HL-60 (cell line): ENCODE measurements at regions not wholly inside any gene's neighbourhood (a gene's known extent, or its start where the extent isn't known, plus 50 kb on each side); places are given as distances from the start of the nearest gene placed in this dataset.

Experiments
- CTCF ChIP-seq: IDR thresholded peaks from one replicate; pipeline ENCODE4 v1.5.1; 2011; ENCODE audit warnings: low read length, control low read depth, inconsistent platforms; ENCODE audit not compliant: insufficient read depth
- GABPA ChIP-seq: IDR thresholded peaks from 2 replicates; pipeline ENCODE4 v1.6.1; 2012; ENCODE audit warnings: low read depth
- TF ChIP-seq, protein P1 (sequence below): IDR thresholded peaks from 2 replicates; pipeline ENCODE4 v1.6.1; 2012; ENCODE audit warnings: low read depth; ENCODE audit not compliant: insufficient replicate concordance

GRCh38 chr6:85092226-85092625, 327.8 kb upstream of the TBX18 start:
- TF ChIP-seq, protein P1, sequence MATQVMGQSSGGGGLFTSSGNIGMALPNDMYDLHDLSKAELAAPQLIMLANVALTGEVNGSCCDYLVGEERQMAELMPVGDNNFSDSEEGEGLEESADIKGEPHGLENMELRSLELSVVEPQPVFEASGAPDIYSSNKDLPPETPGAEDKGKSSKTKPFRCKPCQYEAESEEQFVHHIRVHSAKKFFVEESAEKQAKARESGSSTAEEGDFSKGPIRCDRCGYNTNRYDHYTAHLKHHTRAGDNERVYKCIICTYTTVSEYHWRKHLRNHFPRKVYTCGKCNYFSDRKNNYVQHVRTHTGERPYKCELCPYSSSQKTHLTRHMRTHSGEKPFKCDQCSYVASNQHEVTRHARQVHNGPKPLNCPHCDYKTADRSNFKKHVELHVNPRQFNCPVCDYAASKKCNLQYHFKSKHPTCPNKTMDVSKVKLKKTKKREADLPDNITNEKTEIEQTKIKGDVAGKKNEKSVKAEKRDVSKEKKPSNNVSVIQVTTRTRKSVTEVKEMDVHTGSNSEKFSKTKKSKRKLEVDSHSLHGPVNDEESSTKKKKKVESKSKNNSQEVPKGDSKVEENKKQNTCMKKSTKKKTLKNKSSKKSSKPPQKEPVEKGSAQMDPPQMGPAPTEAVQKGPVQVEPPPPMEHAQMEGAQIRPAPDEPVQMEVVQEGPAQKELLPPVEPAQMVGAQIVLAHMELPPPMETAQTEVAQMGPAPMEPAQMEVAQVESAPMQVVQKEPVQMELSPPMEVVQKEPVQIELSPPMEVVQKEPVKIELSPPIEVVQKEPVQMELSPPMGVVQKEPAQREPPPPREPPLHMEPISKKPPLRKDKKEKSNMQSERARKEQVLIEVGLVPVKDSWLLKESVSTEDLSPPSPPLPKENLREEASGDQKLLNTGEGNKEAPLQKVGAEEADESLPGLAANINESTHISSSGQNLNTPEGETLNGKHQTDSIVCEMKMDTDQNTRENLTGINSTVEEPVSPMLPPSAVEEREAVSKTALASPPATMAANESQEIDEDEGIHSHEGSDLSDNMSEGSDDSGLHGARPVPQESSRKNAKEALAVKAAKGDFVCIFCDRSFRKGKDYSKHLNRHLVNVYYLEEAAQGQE, result no peak
- TF ChIP-seq CTCF (no peak), GABPA (no peak)
